HL-60 (cell line): ENCODE measurements at regions not wholly inside any gene's neighbourhood (a gene's known extent, or its start where the extent isn't known, plus 50 kb on each side); places are given as distances from the start of the nearest gene placed in this dataset.

ENCODE experiments used
- DNase-seq, 2 experiments: peaks; one replicate each; pipeline ENCODE4 v3.0.0-alpha.2; 2010 to 2020; ENCODE audit warnings: low read depth in 1 of 2, low spot score in 1 of 2
- H3K27ac ChIP-seq: fragments of 250-450 bp; sonication (Bioruptor Pico); replicated peaks from 2 replicates; pipeline ENCODE4 v1.5.1; 2020; ENCODE audit warnings: mild to moderate bottlenecking, moderate library complexity
- H3K27me3 ChIP-seq: fragments of 250-450 bp; sonication (Bioruptor Pico); 2 replicates; pipeline ENCODE4 v1.5.1; 2021; ENCODE audit warnings: mild to moderate bottlenecking, moderate library complexity; ENCODE audit not compliant: insufficient read depth, poor library complexity, severe bottlenecking
- H3K4me3 ChIP-seq: replicated peaks from 2 replicates; pipeline ENCODE4 v1.5.1; 2011; ENCODE audit warnings: mild to moderate bottlenecking, control low read depth, low read length; ENCODE audit not compliant: insufficient read depth
- GABPA ChIP-seq: IDR thresholded peaks from 2 replicates; pipeline ENCODE4 v1.6.1; 2012; ENCODE audit warnings: low read depth
- POLR2AphosphoS5 ChIP-seq: IDR thresholded peaks from 2 replicates; pipeline ENCODE4 v1.6.1; 2012; ENCODE audit warnings: low read depth
- SPI1 ChIP-seq: IDR thresholded peaks from 2 replicates; pipeline ENCODE4 v1.6.1; 2012; ENCODE audit warnings: low read depth, mild to moderate bottlenecking, borderline replicate concordance
- TF ChIP-seq, protein P1 (sequence below): IDR thresholded peaks from one replicate; pipeline ENCODE4 v1.5.1; 2011; ENCODE audit warnings: low read length, control low read depth, inconsistent platforms; ENCODE audit not compliant: insufficient read depth
- TF ChIP-seq, protein P2 (sequence below): IDR thresholded peaks from 2 replicates; pipeline ENCODE4 v1.6.1; 2012; ENCODE audit warnings: low read depth; ENCODE audit not compliant: insufficient replicate concordance

DNA sequence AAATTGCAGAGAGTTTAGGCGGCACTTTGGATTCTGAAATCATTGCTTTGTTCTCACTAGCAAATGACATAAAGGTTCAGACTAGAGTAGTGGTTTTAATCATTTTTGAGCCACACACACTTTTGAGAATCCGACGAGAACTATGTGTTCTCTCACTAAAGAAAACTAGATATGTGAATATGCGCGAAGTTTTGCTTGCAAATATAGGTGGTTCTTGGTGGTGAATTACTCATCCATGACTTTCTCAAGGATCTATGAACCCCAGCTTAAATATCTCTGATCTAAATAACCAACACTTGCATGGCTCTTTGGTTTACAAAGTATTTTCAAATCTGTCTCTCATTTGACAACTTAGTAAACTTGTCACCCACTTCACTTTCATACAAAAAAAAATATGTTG lies 54.8 kb downstream of the NOG start:
- Histone ChIP-seq H3K27me3 (peaks cover 5% of the 10 kb centered on the region), H3K4me3 (no peak overlapping the region), H3K27ac (no peak overlapping the region)
- no peak for DNase-seq
- TF ChIP-seq, protein P1, sequence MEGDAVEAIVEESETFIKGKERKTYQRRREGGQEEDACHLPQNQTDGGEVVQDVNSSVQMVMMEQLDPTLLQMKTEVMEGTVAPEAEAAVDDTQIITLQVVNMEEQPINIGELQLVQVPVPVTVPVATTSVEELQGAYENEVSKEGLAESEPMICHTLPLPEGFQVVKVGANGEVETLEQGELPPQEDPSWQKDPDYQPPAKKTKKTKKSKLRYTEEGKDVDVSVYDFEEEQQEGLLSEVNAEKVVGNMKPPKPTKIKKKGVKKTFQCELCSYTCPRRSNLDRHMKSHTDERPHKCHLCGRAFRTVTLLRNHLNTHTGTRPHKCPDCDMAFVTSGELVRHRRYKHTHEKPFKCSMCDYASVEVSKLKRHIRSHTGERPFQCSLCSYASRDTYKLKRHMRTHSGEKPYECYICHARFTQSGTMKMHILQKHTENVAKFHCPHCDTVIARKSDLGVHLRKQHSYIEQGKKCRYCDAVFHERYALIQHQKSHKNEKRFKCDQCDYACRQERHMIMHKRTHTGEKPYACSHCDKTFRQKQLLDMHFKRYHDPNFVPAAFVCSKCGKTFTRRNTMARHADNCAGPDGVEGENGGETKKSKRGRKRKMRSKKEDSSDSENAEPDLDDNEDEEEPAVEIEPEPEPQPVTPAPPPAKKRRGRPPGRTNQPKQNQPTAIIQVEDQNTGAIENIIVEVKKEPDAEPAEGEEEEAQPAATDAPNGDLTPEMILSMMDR, result no peak
- TF ChIP-seq, protein P2, sequence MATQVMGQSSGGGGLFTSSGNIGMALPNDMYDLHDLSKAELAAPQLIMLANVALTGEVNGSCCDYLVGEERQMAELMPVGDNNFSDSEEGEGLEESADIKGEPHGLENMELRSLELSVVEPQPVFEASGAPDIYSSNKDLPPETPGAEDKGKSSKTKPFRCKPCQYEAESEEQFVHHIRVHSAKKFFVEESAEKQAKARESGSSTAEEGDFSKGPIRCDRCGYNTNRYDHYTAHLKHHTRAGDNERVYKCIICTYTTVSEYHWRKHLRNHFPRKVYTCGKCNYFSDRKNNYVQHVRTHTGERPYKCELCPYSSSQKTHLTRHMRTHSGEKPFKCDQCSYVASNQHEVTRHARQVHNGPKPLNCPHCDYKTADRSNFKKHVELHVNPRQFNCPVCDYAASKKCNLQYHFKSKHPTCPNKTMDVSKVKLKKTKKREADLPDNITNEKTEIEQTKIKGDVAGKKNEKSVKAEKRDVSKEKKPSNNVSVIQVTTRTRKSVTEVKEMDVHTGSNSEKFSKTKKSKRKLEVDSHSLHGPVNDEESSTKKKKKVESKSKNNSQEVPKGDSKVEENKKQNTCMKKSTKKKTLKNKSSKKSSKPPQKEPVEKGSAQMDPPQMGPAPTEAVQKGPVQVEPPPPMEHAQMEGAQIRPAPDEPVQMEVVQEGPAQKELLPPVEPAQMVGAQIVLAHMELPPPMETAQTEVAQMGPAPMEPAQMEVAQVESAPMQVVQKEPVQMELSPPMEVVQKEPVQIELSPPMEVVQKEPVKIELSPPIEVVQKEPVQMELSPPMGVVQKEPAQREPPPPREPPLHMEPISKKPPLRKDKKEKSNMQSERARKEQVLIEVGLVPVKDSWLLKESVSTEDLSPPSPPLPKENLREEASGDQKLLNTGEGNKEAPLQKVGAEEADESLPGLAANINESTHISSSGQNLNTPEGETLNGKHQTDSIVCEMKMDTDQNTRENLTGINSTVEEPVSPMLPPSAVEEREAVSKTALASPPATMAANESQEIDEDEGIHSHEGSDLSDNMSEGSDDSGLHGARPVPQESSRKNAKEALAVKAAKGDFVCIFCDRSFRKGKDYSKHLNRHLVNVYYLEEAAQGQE, result no peak
- no peak for TF ChIP-seq POLR2AphosphoS5
- TF ChIP-seq GABPA, result no peak

DNA sequence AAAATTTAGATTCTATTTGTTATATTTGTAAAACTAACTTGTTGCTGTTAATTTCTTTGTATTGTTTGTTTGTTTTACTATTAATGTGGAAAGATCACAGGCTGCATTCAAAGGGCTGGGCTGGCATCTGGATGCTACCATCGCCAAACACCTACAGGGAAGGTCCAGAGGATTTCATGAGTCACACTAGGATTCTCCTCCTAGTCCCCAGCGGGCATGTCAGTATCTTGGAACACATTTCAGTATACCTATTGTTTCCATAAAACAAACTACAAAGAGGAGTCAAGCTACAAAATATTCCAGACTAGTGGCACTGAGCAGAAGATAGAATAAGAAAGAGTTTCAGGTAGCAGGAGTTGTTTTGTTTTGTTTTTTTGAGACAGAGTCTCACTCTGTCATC lies 55.3 kb downstream of the NOG start:
- Histone ChIP-seq H3K27me3 (peaks cover 5% of the 10 kb centered on the region), H3K4me3 (no peak overlapping the region), H3K27ac (no peak overlapping the region)
- DNase-seq, result no peak
- TF ChIP-seq, protein P2, result no peak
- TF ChIP-seq, protein P1, result no peak
- TF ChIP-seq SPI1, result no peak
- TF ChIP-seq GABPA, result no peak
- no peak for TF ChIP-seq POLR2AphosphoS5

DNA sequence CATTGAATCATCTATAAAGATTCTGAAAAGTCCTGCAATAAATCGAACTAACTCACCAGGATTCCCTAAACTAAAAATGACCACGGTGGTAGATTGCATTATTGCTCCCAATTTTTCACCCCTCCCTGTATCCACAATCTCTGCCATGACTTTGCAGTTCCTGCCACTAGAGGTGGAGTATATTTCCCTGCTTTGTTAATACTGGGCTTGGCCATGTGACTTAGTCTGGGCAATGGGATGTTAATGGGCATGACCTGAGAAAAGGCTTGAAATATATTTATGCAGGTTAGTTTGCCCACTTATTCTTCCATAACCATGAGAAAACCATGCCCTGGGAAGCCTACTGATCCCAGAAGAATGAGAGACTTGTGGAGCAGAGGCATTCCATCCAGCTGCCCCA lies 59.1 kb downstream of the NOG start:
- TF ChIP-seq POLR2AphosphoS5 (no peak), GABPA (no peak), SPI1 (no peak)
- TF ChIP-seq, protein P1, result no peak
- TF ChIP-seq, protein P2, result no peak
- H3K27me3 ChIP-seq, result peaks cover 3% of the 10 kb centered on the region
- no peak overlapping the region for H3K27ac ChIP-seq
- no peak for DNase-seq
- H3K4me3 ChIP-seq, result no peak overlapping the region
